MCF 10A (cell line): ENCODE measurements at regions not wholly inside any gene's neighbourhood (a gene's known extent, or its start where the extent isn't known, plus 50 kb on each side); places are given as distances from the start of the nearest gene placed in this dataset.

Source experiments
- BruUV-seq: library from RNA; stranded (reverse); fragments of 400-500 nt; replicated peaks from 2 replicates; lab custom pipeline; 2021; lab: Mats Ljungman, UMichigan
- CTCF ChIA-PET: fragments of 300-600 bp; sonication (Branson Sonifier 250); formaldehyde crosslinking; extraction: SDS; loops from one replicate; lab custom pipeline; 2021; ENCODE audit warnings: antibody characterized with exemption, inconsistent platforms; lab: Yijun Ruan, JAX
- POLR2A ChIA-PET: fragments of 300-600, 350-650 bp; sonication (Branson Sonifier 250); formaldehyde crosslinking; extraction: SDS; loops from one replicate; lab custom pipeline; 2020; ENCODE audit warnings: antibody characterized with exemption, inconsistent platforms; lab: Yijun Ruan, JAX
- DNase-seq: peaks from one replicate; pipeline ENCODE4 v3.0.0-alpha.2; 2018; ENCODE audit not compliant: unreplicated experiment
- H3K27ac Mint-ChIP-seq: one replicate; pipeline ENCODE4 v1.8.0; 2022; ENCODE audit warnings: mild to moderate bottlenecking, low read depth, mixed read lengths; ENCODE audit not compliant: unreplicated experiment
- H3K27me3 Mint-ChIP-seq: one replicate; pipeline ENCODE4 v1.8.0; 2022; ENCODE audit warnings: mixed read lengths; ENCODE audit not compliant: insufficient read depth, unreplicated experiment
- H3K36me3 Mint-ChIP-seq: one replicate; pipeline ENCODE4 v1.8.0; 2022; ENCODE audit warnings: mild to moderate bottlenecking, moderate library complexity, mixed read lengths; ENCODE audit not compliant: insufficient read depth, unreplicated experiment
- H3K4me1 Mint-ChIP-seq: one replicate; pipeline ENCODE4 v1.8.0; 2022; ENCODE audit warnings: mixed read lengths; ENCODE audit not compliant: insufficient read depth, unreplicated experiment
- H3K4me3 Mint-ChIP-seq: one replicate; pipeline ENCODE4 v1.8.0; 2022; ENCODE audit warnings: mild to moderate bottlenecking, moderate library complexity, mixed read lengths; ENCODE audit not compliant: unreplicated experiment
- H3K9me3 Mint-ChIP-seq: one replicate; pipeline ENCODE4 v1.8.0; 2022; ENCODE audit warnings: mixed read lengths; ENCODE audit not compliant: unreplicated experiment
- intact Hi-C: fragments of 100-400 bp; cut with micrococcal nuclease; formaldehyde crosslinking; loops from 2 replicates; pipeline ENCODE4 v1.14.1; 2022
- TF ChIP-seq, protein P1 (sequence below): fragments of 200-600 bp; IDR thresholded peaks from one replicate; pipeline ENCODE4 v1.8.0; 2022; ENCODE audit warnings: antibody characterized with exemption, mild to moderate bottlenecking; ENCODE audit not compliant: unreplicated experiment

DNA sequence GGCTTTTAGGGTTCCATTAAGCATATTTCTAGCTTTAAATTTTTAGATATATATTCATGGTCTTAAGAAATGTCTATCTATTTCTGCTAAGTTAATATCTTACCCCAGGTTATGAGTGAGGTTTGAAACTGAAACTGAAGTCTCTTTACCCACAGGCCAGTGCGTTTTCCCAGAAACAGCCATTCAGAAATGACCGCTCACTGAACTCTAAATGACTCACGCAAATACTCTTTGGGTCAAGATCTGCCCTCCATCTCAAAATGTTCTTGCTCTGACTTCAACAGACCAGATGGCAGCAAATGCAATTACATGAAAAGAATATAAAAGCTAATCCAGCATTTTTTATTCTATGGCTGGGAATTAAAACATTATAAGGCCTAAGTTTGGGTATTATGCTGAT lies 315.2 kb downstream of the TDRD15 start:
- POLR2A ChIA-PET, result no interaction called here
- Mint-ChIP-seq H3K4me3 (no peak overlapping the region), H3K9me3 (no peaks in the 10 kb centered on the region), H3K27ac (no peak overlapping the region), H3K36me3 (no peaks in the 10 kb centered on the region), H3K4me1 (no peaks in the 10 kb centered on the region), H3K27me3 (no peaks in the 10 kb centered on the region)
- intact Hi-C loops, result no loop called here
- DNase-seq, result no peak
- no TSS peak for BruUV-seq
- CTCF ChIA-PET, result interaction anchor here (0.6 to 0.7 kb wide), 4 partner anchors 9 to 776 kb away, joined by 3 to 4 read pairs (median 3); no protein-coding TSS in a partner anchor
- TF ChIP-seq, protein P1, sequence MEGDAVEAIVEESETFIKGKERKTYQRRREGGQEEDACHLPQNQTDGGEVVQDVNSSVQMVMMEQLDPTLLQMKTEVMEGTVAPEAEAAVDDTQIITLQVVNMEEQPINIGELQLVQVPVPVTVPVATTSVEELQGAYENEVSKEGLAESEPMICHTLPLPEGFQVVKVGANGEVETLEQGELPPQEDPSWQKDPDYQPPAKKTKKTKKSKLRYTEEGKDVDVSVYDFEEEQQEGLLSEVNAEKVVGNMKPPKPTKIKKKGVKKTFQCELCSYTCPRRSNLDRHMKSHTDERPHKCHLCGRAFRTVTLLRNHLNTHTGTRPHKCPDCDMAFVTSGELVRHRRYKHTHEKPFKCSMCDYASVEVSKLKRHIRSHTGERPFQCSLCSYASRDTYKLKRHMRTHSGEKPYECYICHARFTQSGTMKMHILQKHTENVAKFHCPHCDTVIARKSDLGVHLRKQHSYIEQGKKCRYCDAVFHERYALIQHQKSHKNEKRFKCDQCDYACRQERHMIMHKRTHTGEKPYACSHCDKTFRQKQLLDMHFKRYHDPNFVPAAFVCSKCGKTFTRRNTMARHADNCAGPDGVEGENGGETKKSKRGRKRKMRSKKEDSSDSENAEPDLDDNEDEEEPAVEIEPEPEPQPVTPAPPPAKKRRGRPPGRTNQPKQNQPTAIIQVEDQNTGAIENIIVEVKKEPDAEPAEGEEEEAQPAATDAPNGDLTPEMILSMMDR, result no peak

GRCh38 chr2:21441442-21441841 lies 317.7 kb downstream of the TDRD15 start:
- TF ChIP-seq, protein P1, result no peak
- intact Hi-C loops, result no loop called here
- Mint-ChIP-seq H3K4me3 (no peak overlapping the region), H3K4me1 (no peaks in the 10 kb centered on the region), H3K27ac (no peak overlapping the region), H3K27me3 (no peaks in the 10 kb centered on the region), H3K36me3 (no peaks in the 10 kb centered on the region), H3K9me3 (no peaks in the 10 kb centered on the region)
- ChIA-PET POLR2A (no interaction called here), CTCF (no interaction called here)
- no TSS peak for BruUV-seq
- DNase-seq, result no peak

DNA sequence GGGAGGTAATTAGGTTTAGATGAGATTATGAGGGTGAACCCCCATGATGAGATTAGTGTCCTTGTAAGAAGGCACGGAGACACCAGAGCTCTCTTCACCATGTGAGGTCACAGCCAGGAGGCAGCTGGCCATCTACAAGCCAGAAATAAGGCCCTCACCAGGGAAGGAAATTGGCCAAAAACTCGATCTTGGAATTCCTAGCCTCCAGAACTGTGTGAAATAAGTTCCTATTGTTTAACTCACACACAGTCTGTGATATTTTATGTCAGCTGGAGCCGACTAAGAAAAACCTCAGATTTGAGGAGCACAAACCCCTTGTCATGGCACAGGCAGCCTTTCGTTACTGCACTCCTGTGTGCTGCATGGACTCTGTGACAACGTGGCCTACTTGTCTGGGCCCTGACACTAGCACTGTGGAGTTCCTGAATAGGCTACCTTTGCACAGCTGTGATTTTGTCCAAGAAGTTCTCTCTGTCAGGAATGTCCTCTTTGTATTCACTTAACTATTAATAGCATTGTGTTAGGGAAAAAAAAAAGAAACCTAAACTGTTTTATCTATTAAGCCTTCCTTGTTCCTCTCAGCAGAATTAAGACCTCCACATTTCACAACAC lies 319.8 kb downstream of the TDRD15 start:
- TF ChIP-seq, protein P1, result no peak
- H3K27ac Mint-ChIP-seq, result no peak overlapping the region
- no peaks in the 10 kb centered on the region for H3K9me3 Mint-ChIP-seq
- H3K36me3 Mint-ChIP-seq, result no peaks in the 10 kb centered on the region
- intact Hi-C loops, result no loop called here
- no peaks in the 10 kb centered on the region for H3K27me3 Mint-ChIP-seq
- ChIA-PET CTCF (no interaction called here), POLR2A (interaction anchor here (0.6 kb wide), 1 partner anchor 48 kb away, joined by 4 read pairs; no protein-coding TSS in a partner anchor)
- H3K4me3 Mint-ChIP-seq, result no peak overlapping the region
- no TSS peak for BruUV-seq
- DNase-seq, result no peak
- H3K4me1 Mint-ChIP-seq, result no peaks in the 10 kb centered on the region

DNA sequence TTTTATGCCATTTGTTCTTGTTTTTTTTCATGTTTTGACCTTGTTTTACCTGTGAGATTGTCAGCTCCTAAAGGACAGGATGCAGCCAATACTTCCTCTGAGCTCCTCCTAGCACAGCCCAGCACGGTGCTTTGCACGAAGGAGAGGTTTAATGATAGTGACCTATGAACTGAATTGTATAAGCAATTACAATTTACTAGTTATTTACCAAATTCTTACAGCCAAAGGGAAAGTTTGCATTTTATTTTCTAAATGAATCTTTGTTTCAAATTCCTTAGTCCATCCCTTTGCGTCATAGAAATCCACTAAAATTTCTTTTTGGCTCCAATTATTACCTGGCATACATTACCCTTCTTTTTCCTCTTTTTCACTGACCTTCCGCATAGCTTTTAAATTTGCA lies 326.1 kb downstream of the TDRD15 start:
- ChIA-PET POLR2A (interaction anchor here (0.7 kb wide), 1 partner anchor 44 kb away, joined by 3 read pairs; no protein-coding TSS in a partner anchor), CTCF (no interaction called here)
- H3K4me3 Mint-ChIP-seq, result no peak overlapping the region
- H3K4me1 Mint-ChIP-seq, result no peaks in the 10 kb centered on the region
- TF ChIP-seq, protein P1, result no peak
- intact Hi-C loops, result no loop called here
- BruUV-seq, result no TSS peak
- no peaks in the 10 kb centered on the region for H3K36me3 Mint-ChIP-seq
- H3K27me3 Mint-ChIP-seq, result peaks cover 10% of the 10 kb centered on the region
- H3K9me3 Mint-ChIP-seq, result no peaks in the 10 kb centered on the region
- H3K27ac Mint-ChIP-seq, result no peak overlapping the region
- DNase-seq, result no peak
